ENCODE measurements at regions not wholly inside any gene's neighbourhood (a gene's known extent, or its start where the extent isn't known, plus 50 kb on each side); places are given as distances from the start of the nearest gene placed in this dataset.
"Not testable (repeated sequence)": the region's sequence is repeated elsewhere in the genome, so short reads cannot be mapped to it uniquely, and the experiment has no call there.

DNA sequence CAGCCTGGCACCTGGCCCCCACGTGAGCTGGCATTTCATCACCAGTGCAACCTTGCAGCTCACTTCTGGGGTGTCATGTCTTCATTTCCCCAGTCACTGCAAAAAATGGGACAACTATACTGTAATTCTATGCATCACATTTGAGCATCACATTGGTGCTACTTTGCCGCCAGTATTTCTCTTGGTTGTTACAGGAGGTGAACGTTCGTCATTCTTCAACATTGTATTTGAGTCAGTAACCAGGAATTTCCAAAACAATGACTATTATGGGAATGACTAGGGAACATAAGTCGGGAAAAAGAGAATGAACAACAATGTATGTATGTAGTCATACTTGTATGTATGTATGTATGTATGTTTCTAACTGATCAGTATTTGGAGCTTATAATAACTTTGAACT is 1278.0 kb downstream of the EFNA5 start:
- no TSS peak for BruUV-seq (replicated peaks)
- TF ChIP-seq GATA2 (IDR thresholded peaks at IDR 0.05; ENCODE audit: insufficient read depth, insufficient read length, low read depth, low read length) (no peak), CTCF (IDR thresholded peaks at IDR 0.05; ENCODE audit: extremely low read depth in 1 of 2, insufficient read depth in 1 of 2, low read depth in 1 of 2, low read length in 2 of 2) (no peak), MYC (IDR thresholded peaks at IDR 0.05; ENCODE audit: low read depth, low read length) (no peak), JUN (IDR thresholded peaks at IDR 0.05; ENCODE audit: borderline replicate concordance, insufficient read depth, insufficient read length, low read depth) (no peak)
- Histone ChIP-seq H4K20me1 (replicated peaks; ENCODE audit: control insufficient read depth, extremely low read depth, insufficient read depth, low read length) (no peaks in the 10 kb centered on the region), H3K27ac (ENCODE audit: insufficient read depth, low read depth, low read length) (no peak overlapping the region), H3K79me2 (ENCODE audit: control insufficient read depth, insufficient read depth, low read length) (no peaks in the 10 kb centered on the region), H3K36me3 (ENCODE audit: control insufficient read depth in 2 of 2, extremely low read depth in 1 of 2, insufficient read depth in 2 of 2, low read length in 2 of 2) (no peaks in the 10 kb centered on the region), H3K4me2 (ENCODE audit: insufficient read depth, low read length) (no peak overlapping the region), H3K4me1 (ENCODE audit: control insufficient read depth, extremely low read depth, insufficient read depth, low read length) (peaks cover 7% of the 10 kb centered on the region), H3K9ac (replicated peaks; ENCODE audit: extremely low read depth, insufficient read depth, low read length) (no peak overlapping the region), H3K4me3 (replicated peaks in 1 of 3; ENCODE audit: insufficient read depth in 1 of 3, low read depth in 1 of 3, low read length in 3 of 3) (no peak overlapping the region), H2AFZ (ENCODE audit: low read depth, low read length) (no peak overlapping the region), H3K27me3 (ENCODE audit: control insufficient read depth in 2 of 2, insufficient read depth in 2 of 2, low read length in 2 of 2) (no peaks in the 10 kb centered on the region), H3K9me3 (replicated peaks; ENCODE audit: control insufficient read depth, insufficient read depth, low read length) (no peaks in the 10 kb centered on the region), H3K9me1 (replicated peaks; ENCODE audit: control insufficient read depth, extremely low read depth, insufficient read depth, low read length) (no peaks in the 10 kb centered on the region)
- ChIA-PET POLR2A (no interaction called here), CTCF (interaction anchor here (1.1 to 2.2 kb wide), 2 partner anchors 9 to 123 kb away, joined by 4 to 6 read pairs; no protein-coding TSS in a partner anchor)
- DNase-seq (ENCODE audit: low read depth, low spot score), result no peak
- FAIRE-seq, result no peak
- intact Hi-C loops (cut with micrococcal nuclease), result no loop called here
- dilution Hi-C loops (cut with MboI; ENCODE audit: extremely low pct_ligation_motif_present, low sequenced_read_pairs), result no loop called here

DNA sequence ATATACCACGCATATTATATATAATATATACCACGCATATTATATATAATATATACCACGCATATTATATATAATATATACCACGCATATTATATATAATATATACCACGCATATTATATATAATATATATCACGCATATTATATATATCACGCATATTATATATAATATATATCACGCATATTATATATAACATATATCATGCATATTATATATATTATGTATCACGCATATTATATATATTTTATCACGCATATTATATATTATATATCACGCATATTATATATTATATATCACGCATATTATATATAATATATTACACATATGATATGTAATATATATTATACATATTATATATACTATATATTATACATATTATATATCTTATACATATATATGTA is 1283.0 kb downstream of the EFNA5 start:
- H3K27ac ChIP-seq (ENCODE audit: insufficient read depth, low read depth, low read length); intact Hi-C loops (cut with micrococcal nuclease); H3K4me2 ChIP-seq (ENCODE audit: insufficient read depth, low read length); H4K20me1 ChIP-seq (replicated peaks; ENCODE audit: control insufficient read depth, extremely low read depth, insufficient read depth, low read length); H3K4me3 ChIP-seq (replicated peaks in 1 of 3; ENCODE audit: insufficient read depth in 1 of 3, low read depth in 1 of 3, low read length in 3 of 3); H3K27me3 ChIP-seq (ENCODE audit: control insufficient read depth in 2 of 2, insufficient read depth in 2 of 2, low read length in 2 of 2); FAIRE-seq; H2AFZ ChIP-seq (ENCODE audit: low read depth, low read length); H3K9me3 ChIP-seq (replicated peaks; ENCODE audit: control insufficient read depth, insufficient read depth, low read length); H3K9me1 ChIP-seq (replicated peaks; ENCODE audit: control insufficient read depth, extremely low read depth, insufficient read depth, low read length); dilution Hi-C loops (cut with MboI; ENCODE audit: extremely low pct_ligation_motif_present, low sequenced_read_pairs); H3K36me3 ChIP-seq (ENCODE audit: control insufficient read depth in 2 of 2, extremely low read depth in 1 of 2, insufficient read depth in 2 of 2, low read length in 2 of 2); POLR2A ChIA-PET; H3K4me1 ChIP-seq (ENCODE audit: control insufficient read depth, extremely low read depth, insufficient read depth, low read length); BruUV-seq (replicated peaks); H3K9ac ChIP-seq (replicated peaks; ENCODE audit: extremely low read depth, insufficient read depth, low read length); H3K79me2 ChIP-seq (ENCODE audit: control insufficient read depth, insufficient read depth, low read length); DNase-seq (ENCODE audit: low read depth, low spot score): not testable (repeated sequence)
- CTCF ChIA-PET, result interaction anchor here (1.0 kb wide), 1 partner anchor 11 kb away, joined by 3 read pairs; no protein-coding TSS in a partner anchor

Data from endothelial cell of umbilical vein (primary cell).